GM19238 (cell line): ENCODE measurements at regions not wholly inside any gene's neighbourhood (a gene's known extent, or its start where the extent isn't known, plus 50 kb on each side); places are given as distances from the start of the nearest gene placed in this dataset.

Experiments
- DNase-seq: peaks from one replicate; pipeline ENCODE4 v3.0.0; 2011; ENCODE audit warnings: low spot score; ENCODE audit not compliant: insufficient read length

DNA sequence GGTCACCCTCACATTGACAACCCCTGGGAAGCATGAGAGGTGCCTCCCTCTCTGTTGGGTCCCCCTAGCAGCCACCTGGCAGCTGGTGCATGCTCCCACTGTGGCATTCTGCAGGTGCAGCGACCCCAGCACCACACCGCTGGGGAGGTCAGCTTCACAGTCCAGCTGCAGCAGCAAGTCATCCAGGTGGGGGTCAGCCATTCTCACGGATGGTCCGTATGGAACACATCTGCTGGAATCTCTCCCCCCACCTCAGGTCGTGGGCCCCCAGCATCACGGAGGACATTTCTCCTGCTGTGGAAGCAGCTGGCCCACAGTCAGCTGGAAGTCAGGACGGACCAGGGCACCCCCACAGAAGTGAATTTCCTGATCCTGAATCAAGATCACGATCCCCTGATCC, 201.3 kb downstream of the COG6 start:
- DNase-seq = no peak

DNA sequence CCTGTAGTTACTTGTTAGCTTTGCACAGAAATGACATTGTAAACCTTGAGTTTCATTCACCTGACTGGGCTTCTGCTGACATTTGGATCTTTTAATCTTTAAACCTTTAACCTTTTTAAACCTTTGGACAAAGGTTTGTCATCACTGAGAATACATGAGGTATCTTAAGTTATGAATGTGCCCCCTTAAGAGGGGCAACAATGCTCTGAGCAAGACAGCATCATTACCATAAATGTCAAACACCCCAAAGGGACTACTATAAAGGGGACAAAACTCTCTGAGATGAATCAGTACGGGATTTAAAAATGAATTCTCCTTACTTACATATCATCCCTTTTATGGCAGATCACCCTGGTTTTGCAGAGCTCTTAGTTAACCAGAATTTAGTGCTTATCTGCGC, 203.3 kb downstream of the COG6 start:
- no peak for DNase-seq

DNA sequence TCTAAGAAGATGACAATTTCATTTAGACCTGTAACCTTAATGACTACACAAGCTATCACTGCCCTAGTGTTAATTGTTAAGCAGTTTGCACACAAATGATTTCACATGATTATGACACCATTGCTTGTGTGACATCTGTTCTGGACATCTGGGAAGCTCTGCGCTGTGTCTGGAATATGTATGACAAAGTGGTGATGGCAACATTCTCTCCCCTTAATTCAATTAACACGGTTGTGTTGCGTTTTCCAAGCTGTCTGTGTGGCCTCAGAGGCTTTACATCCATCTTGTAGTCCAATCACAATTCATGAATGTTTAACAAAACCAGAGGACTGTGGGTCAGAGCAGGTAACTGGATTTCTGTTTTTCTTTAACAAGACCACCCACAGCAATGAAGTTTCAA, 204.4 kb downstream of the COG6 start:
- no peak for DNase-seq

DNA sequence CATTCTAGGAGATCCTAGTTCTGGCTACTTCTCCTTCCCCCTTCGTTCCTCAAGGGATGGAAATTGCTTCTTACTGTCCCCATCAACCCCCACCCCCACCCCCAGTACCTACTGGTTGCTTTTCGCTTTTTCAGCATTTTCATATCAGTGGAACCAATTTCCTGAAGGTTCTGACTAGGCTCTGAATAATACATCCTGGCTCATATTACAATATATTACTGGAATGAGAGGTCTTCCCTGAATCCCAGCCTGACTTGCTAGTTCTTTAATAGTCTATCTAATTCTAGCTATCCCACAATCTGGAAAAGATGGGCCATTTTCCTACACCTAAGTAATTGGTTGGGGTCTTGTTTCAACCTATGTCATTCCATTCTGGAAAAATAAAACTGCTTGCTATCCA, 207.4 kb downstream of the COG6 start:
- no peak for DNase-seq

DNA sequence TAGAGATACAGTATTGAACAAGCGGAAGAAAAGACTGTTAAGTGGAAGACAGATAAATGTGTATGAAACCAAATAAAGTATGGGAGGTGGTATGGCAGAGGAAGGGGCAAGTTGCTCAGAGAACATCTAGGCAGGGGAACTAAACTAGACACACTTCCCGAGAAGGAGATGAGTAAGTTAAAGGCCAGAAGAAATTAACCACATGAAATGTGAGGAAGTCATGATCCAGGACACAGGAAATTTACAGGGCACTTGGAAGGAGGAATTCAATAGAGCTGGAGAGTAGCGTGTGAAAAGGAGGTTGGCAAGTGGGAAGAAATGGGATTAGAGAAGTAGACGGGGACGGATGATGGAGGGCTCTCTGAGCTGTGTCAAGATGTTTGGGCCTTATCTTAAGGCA, 208.8 kb downstream of the COG6 start:
- DNase-seq = no peak

DNA sequence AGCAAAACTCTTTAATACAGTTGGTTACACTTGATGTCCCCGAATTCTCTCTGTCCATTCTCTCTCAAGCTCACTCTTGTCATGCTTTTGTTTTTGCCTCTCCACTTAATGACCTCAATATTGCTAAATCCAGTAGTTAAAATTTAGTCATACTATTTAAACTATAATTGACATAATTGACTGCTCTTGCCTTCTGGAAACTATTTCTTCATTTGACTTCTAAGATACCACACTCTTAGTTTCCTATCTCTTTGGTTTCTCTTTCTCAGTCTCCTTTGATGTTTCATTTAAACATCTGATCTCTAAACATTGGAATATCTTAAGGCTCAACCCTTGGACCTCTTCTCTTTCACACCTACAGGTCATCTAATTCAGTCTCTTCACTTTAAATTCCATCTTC, 211.3 kb downstream of the COG6 start:
- no peak for DNase-seq

DNA sequence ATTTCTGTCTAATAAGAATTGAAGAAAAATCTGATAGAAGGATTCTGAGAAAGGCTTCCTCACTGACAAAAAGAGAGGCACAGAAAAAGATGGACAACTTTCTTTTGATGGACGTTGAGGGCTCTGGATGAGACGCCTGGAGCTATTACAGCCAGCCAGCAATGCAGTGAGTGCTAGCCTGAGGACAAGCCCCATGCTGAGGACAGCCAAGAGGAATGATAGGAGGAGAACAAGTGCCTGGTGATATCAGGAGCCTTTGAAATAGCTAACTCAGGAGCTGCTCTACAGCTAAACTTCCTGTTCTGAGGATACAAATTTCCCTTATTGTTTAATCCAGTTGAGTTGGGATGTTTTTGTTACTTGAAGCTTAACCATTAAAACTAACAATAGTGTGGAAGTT, 212.3 kb downstream of the COG6 start:
- DNase-seq = no peak

DNA sequence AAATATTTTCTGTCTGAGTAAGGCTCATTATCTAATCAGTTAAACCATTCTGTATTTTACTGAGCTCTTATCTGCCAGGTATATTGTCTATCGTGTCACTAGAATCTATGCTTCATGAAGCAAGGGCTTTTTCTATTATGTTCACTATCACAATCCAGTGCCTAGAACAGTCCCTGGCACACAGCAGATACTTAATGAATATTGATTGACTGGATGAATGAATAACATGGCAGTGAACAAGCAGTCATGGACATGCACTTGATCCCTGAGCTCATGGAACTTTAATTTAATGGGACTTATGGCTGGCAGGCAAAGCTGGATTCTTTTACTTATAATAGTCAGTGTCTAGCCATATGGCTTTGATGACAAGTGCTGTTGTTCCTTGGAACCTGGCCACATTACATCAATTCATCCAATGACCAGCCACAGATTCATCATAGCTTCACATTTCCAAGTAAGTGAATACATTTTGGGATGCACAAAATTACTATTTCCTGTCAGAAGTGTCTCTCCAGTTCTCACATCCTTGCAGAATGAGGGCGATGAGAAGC, 214.8 kb downstream of the COG6 start:
- no peak for DNase-seq

DNA sequence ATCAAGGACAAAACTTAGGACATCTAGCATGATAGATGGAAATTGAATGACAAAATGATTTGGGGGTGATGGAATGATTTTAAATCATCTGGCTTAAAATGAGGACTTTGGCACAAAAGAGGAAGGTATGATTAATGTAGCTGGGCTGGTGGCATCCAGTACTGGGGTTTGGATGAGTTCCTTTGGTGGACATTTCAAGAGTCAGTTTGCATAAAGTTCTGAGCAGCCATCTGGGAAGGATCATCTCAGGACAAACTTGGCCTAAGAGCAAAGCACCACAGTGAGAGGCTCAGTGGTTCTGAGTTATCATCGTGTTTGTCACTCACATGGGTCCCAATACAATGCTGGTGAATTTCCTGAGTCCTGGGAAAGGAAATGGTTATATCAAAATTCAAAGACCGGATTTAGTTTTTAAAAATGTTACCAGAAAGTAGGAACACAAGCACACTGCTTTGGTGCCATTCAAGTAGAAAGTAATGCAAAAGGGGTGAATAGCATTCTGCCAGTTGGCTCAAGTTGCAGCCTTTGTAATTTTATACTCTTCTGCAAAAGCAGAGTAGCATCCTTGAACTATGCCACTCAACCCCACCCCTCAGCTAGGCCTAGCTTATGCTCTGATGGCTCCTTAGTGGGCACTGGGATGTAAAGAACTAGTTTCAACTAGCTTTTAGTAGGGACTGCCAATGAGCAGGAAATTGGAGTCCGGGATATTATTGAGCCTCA, 219.0 kb downstream of the COG6 start:
- DNase-seq = no peak

DNA sequence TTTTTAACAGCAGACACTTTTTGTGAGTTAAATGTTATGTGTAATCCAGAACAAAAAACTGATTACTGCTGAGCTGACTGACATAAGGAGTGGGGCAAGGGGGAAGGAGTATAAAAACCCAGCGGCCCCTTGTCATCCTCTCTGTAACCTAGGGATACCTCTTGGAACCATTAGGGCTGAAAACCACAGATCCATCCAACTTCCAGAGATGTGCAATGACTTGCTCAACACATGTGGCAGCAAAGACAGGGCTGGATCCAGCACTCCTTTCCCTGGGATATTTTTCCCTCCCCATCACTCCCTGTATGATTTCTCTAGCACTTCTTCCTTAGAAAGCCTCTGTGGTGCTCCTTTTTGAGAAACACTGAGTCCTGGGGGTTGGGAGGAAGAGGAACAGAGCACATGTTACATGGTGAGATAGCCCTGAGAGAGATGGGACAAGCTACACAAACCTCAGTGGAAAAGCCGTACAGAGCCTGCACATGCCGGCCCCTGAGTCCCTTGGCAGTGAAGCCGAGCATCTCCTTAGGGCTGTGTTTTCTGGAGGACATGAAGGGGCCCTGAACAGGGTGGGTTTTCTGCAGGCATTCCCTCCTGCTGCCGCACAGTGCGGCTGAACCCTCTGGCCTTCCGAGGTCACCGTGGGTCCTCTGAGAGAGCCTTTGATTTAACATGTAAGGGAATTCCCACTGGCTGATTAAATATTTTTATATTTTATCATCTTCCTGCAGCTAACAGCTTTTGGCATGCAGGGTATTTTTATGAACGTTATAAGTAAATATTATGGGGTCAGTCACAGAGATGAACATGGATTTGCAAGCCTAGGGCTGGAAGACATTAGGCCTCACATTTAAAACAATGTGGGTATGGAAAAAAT, 219.9 kb downstream of the COG6 start:
- no peak for DNase-seq

DNA sequence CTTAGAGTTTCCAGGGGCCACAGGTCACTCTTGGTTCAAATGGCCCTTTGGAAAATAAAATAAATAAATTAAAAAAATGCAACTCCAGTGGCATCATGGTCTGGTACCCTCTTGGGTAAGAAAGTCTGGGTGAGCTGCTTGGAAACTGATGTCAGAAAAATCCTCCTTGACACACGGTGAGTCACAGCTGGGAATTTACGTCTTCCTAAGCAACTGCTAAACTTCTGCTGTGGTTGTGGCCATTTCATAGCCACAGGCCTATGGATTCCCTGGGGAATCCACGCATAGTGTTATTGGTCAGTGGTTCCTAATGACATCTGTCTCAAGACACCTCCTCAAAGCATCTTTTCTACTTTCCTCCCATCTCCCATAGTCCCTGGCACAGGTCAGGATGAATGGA, 220.8 kb downstream of the COG6 start:
- DNase-seq = no peak

DNA sequence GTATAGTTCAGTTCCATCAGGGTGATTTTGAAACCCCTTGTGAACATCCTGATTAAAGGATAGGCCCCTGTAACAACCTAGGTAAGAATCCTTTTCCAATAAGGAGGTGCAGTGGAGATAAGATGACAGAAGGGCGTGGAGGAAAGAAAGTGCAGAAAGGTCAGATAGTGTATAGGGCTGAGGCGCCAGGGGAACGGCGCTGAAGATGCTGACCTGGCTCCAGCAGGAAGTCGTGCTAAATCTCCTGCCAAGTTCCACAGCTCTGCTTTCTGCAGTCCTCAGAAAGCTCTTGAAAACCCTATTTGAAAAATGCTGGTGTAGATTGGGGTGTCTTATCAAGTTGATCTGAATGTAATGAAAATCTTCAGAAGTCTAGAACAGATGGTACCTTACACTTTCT, 221.7 kb downstream of the COG6 start:
- no peak for DNase-seq

DNA sequence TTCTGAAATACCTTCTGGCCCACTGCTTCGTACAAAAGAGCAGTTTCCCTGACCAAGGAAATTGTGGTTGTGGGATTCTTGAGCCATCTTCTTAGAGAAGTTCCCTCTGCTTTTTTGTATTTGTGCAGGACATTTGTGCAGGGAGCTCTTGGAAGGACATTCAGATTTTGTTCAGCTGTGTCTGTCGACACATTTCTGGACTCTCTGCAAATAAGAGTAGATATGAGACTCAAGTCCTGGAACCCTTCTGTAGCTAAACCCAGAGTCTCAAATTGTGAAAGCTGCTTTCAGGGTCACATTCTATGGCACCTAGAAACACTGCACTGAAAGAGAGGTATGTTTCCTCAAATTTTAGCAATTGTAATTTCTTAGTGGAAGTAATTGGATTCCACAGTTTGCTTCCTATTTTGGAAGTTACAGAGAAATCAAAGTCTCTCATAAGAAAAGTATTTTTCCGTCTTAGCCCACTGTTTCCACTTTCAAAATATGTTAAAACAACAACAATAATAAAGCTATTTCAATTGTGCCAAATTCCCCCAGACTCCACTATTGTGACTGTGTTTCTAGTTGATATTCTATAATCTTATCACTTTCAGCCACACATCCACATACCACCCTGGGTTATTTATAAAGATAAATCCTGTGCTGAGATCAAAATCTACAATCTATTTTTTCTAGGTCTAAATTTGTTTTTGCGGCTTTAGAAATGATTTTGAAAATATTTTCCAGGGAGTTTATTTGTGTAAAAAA, 224.0 kb downstream of the COG6 start:
- DNase-seq = no peak

DNA sequence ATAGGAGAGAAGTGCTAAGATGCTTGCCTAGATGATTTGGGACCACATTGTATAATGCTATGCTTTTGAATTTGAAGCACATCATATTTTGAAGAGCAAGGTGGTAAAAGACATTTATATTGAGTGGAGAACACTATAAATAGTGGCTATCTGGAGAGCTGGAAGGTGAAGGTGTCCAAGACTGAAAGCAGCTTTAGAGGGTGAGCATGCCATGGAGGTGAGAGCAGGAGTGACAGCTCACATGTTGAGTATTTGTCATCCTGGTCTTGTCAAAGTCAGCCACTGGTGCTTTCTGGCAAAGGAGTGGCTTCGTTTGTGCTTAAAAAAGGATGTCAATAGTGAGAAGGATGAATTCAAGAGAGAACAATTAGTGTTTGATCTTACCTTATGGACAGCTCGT, 225.9 kb downstream of the COG6 start:
- DNase-seq = no peak

DNA sequence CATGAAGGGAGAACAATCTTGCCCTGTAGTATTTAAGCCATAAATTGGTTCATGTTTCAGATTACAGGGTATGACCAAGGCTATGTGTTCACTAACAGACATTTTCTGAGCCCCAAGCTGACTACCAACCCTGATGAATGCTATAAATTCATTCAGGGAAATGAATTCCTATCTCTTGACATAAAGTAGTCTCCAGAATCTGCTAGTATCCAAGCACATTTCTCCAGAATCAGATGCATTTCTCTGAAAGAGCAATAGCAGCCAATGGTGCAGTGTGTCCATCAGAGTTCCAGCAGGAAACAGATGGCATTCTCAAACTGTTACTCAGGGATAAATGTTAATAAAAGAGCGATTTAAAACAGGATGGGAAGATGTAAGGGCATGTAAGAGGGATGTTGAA, 226.4 kb downstream of the COG6 start:
- DNase-seq = no peak

DNA sequence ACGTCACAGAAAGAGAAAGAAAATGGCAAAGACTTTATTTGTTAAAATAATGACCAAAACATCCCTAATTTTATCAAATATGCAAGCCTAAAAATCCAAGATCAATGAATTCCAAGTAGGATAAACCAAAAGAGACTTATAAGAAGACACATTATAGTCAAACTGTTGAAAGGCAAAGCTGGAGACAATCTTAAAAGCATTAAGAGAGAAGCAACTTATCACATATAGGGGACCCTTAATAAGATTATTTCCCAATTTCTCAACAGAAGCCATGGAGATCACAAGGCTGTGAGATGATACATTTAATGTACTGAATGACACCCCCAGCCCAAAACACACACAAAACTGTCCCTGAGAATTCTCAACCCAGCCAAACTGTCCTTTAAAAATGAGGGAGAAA, 228.7 kb downstream of the COG6 start:
- DNase-seq = no peak

DNA sequence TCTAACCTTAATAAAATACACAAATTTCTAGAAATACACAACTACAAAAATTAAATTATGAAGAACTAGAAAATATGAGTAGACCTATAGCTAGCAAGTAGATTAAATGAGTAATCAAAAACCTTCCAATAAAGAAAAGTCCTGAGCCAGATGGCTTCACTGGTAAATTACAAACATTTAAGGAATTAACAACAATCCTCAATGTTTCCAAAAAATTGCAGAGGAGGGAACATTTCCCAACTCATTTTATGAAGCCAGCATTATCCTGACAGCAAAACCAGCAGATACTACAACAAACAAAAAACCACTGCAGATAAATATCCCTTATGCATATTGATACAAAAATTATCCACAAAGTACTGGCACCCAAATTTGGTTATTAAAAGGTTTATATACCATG, 230.9 kb downstream of the COG6 start:
- no peak for DNase-seq

DNA sequence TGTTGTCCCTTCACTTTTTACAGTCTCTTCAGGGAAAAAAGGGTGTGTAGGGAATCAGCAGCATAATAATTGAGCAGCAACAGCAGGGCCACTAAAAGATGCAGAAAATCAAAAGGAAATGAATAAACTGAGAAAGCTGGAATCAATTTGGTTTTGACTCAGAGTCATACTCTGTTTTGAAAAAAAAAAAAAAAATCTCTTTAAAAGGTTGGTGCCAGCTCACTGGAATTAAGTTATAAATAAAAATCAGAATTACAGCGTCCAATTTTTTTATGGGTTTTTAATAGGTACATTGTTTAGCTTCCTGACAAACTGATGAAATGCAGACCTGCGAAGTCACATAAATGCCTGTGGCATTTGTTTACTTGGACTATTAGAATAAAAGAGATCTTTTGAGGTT, 231.9 kb downstream of the COG6 start:
- DNase-seq = no peak

DNA sequence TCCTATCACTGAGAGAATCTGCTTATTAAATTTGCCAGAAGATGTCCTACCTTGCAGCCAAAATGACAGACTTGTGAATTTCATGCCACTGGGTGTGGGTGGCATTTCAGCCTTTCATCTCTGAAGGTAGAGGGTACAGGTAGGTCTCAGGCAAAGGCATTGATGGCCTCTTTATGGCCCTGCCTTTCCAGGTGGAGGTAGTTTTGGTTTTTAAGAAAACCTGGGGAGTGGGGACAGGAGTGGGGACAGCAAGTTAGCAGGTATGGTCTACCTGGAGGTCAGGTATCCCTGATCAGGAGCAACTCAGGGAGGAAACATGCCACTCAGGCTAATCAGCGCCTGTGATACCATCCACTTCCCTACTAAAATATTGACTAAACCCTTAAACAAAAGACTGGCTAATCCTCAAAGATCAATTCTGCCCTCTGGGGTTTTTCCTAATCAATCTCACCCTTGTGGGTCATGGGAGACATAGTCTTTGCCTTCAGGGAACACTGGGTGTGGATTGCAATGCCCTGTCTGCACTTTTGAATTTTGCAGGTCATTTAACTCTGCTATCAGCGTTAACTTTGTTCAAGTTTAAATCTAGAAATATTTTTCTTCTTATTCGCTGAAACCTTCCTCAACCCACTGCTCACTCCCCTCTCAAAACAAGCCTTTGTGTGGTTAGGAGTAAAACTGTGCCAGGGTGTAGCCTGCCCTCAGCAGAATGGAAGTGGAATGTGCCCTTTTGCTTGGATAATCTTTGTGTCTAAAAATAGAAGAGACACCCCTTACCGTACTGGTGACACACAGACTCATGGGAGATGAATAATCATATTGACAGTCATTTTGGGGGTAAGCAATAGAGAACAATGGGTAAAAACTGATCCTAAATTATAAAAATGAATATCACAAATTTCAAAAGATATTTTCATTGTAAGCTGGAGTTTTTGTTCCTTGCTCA, 233.7 kb downstream of the COG6 start:
- no peak for DNase-seq

DNA sequence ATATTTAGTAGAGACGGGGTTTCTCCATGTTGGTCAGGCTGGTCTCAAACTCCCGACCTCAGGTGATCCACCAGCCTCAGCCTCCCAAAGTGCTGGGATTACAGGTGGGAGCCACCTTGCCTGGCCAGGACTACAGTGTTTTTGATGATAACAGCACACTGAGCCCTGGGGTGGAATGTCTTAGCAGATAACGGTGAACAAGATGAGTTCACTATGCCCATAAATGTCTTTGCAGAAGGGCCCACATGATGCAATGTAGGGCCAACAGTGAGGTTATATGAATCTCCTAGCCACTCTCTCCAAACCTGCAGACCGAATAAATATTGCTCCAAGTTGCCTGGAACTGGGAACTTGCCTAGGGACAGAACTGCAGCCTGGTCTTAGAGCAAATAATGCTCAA, 235.1 kb downstream of the COG6 start:
- no peak for DNase-seq
